KMS-11 (cell line): ENCODE measurements at regions not wholly inside any gene's neighbourhood (a gene's known extent, or its start where the extent isn't known, plus 50 kb on each side); places are given as distances from the start of the nearest gene placed in this dataset.
A peak's percentile ranks its signal among the peaks of the same experiment; 100 is the strongest.

Source experiments
- H2AFZ ChIP-seq: fragments of 200-600 bp; sonication (generic); 2 replicates; pipeline ENCODE4 v1.6.1; 2016; ENCODE audit warnings: antibody characterized with exemption, mixed run types, low read depth
- H3K27ac ChIP-seq: fragments of 200-600 bp; sonication (generic); 2 replicates; pipeline ENCODE4 v1.6.1; 2016; ENCODE audit warnings: mild to moderate bottlenecking, mixed run types
- H3K27me3 ChIP-seq: fragments of 200-600 bp; sonication (generic); 2 replicates; pipeline ENCODE4 v1.6.1; 2017; ENCODE audit warnings: mild to moderate bottlenecking, low read depth, mixed run types, moderate library complexity; ENCODE audit not compliant: insufficient read depth
- H3K36me3 ChIP-seq: fragments of 200-600 bp; sonication (generic); 2 replicates; pipeline ENCODE4 v1.6.1; 2017; ENCODE audit warnings: mild to moderate bottlenecking, mixed run types; ENCODE audit not compliant: insufficient read depth
- H3K4me1 ChIP-seq: fragments of 200-600 bp; sonication (generic); 2 replicates; pipeline ENCODE4 v1.6.1; 2016; ENCODE audit warnings: mild to moderate bottlenecking, low read depth, mixed run types; ENCODE audit not compliant: poor library complexity, severe bottlenecking
- H3K4me2 ChIP-seq: fragments of 200-600 bp; sonication (generic); 2 replicates; pipeline ENCODE4 v1.7.0; 2016; ENCODE audit warnings: mild to moderate bottlenecking, mixed run types
- H3K4me3 ChIP-seq: fragments of 200-600 bp; sonication (generic); IDR thresholded peaks from 2 replicates; pipeline ENCODE4 v1.6.1; 2017; ENCODE audit warnings: low read depth, low read length, mixed read lengths; ENCODE audit not compliant: insufficient read depth
- H3K79me2 ChIP-seq: fragments of 200-600 bp; sonication (generic); 2 replicates; pipeline ENCODE4 v1.6.1; 2016; ENCODE audit warnings: low read depth, mixed run types; ENCODE audit not compliant: insufficient read depth
- H3K9ac ChIP-seq: fragments of 200-600 bp; sonication (generic); 2 replicates; pipeline ENCODE4 v1.6.1; 2016; ENCODE audit warnings: mild to moderate bottlenecking, mixed run types
- H4K20me1 ChIP-seq: fragments of 200-600 bp; sonication (generic); 2 replicates; pipeline ENCODE4 v1.6.1; 2016; ENCODE audit warnings: mild to moderate bottlenecking, mixed run types; ENCODE audit not compliant: insufficient read depth
- CTCF ChIP-seq: fragments of 200-600 bp; sonication (generic); conservative IDR thresholded peaks from 2 replicates; pipeline ENCODE4 v1.6.1; 2017; ENCODE audit warnings: low read depth, mild to moderate bottlenecking, antibody characterized with exemption, low read length, moderate library complexity, mixed read lengths

GRCh38 chr12:31877884-31878283 lies 81.3 kb upstream of the RESF1 start:
- TF ChIP-seq CTCF, result no peak
- Histone ChIP-seq H3K4me3 (no peak overlapping the region), H3K4me1 (peaks cover 12% of the 10 kb centered on the region), H2AFZ (no peak overlapping the region), H3K9ac (no peak overlapping the region), H3K36me3 (no peaks in the 10 kb centered on the region), H3K27me3 (no peaks in the 10 kb centered on the region), H3K79me2 (no peaks in the 10 kb centered on the region), H3K4me2 (no peak overlapping the region), H4K20me1 (no peaks in the 10 kb centered on the region), H3K27ac (no peak overlapping the region)

- H3K79me2 ChIP-seq, result no peaks in the 10 kb centered on the region
- no peak overlapping the region for H3K27ac ChIP-seq
- no peak overlapping the region for H2AFZ ChIP-seq
- H3K36me3 ChIP-seq, result no peaks in the 10 kb centered on the region
- H3K27me3 ChIP-seq, result no peaks in the 10 kb centered on the region
- no peak overlapping the region for H3K9ac ChIP-seq
- peaks cover 12% of the 10 kb centered on the region for H3K4me1 ChIP-seq
- H3K4me2 ChIP-seq, result no peak overlapping the region
- H3K4me3 ChIP-seq, result no peak overlapping the region
- no peak for TF ChIP-seq CTCF
- H4K20me1 ChIP-seq, result no peaks in the 10 kb centered on the region
Observed at GRCh38 chr12:31876568-31877424, 82.4 kb upstream of the RESF1 start.

- no peak overlapping the region for H3K27ac ChIP-seq
- peak overlapping the region; percentile 35; the same call in 1 of the 2 replicates for H2AFZ ChIP-seq
- H3K9ac ChIP-seq, result no peak overlapping the region
- H3K4me3 ChIP-seq, result no peak overlapping the region
- H3K27me3 ChIP-seq, result no peaks in the 10 kb centered on the region
- H3K79me2 ChIP-seq, result no peaks in the 10 kb centered on the region
- peaks cover 12% of the 10 kb centered on the region for H3K4me1 ChIP-seq
- no peak overlapping the region for H3K4me2 ChIP-seq
- no peaks in the 10 kb centered on the region for H4K20me1 ChIP-seq
- H3K36me3 ChIP-seq, result no peaks in the 10 kb centered on the region
- no peak for TF ChIP-seq CTCF
Observed at GRCh38 chr12:31875609-31875964, 83.6 kb upstream of the RESF1 start.

GRCh38 chr12:31874961-31875608 lies 84.1 kb upstream of the RESF1 start:
- Histone ChIP-seq H3K79me2 (no peaks in the 10 kb centered on the region), H3K4me3 (no peak overlapping the region), H3K4me2 (peak overlapping the region; percentile 7; the same call in 1 of the 2 replicates), H4K20me1 (no peaks in the 10 kb centered on the region), H3K9ac (no peak overlapping the region), H2AFZ (peak overlapping the region; percentile 35; the same call in 1 of the 2 replicates), H3K27me3 (no peaks in the 10 kb centered on the region), H3K36me3 (no peaks in the 10 kb centered on the region), H3K27ac (peak overlapping the region; percentile 21; the same call in 1 of the 2 replicates), H3K4me1 (peaks cover 12% of the 10 kb centered on the region)
- no peak for TF ChIP-seq CTCF
